ENCODE measurements at regions not wholly inside any gene's neighbourhood (a gene's known extent, or its start where the extent isn't known, plus 50 kb on each side); places are given as distances from the start of the nearest gene placed in this dataset.
"Not testable (repeated sequence)": the region's sequence is repeated elsewhere in the genome, so short reads cannot be mapped to it uniquely, and the experiment has no call there.

- no peak overlapping the region for H3K27ac Mint-ChIP-seq
- peaks cover 22% of the 10 kb centered on the region for H3K9me3 Mint-ChIP-seq
- H3K36me3 Mint-ChIP-seq (ENCODE audit: low read depth), result peaks cover 16% of the 10 kb centered on the region
- no peaks in the 10 kb centered on the region for H3K27me3 Mint-ChIP-seq
- DNase-seq (no peak), ATAC-seq (no peak)
- H3K4me1 Mint-ChIP-seq, result no peaks in the 10 kb centered on the region
- no peak overlapping the region for H3K4me3 Mint-ChIP-seq
These were observed 75.3 kb upstream of the ZC3H15 start for GRCh38 chr2:186410802-186411201.

- no peaks in the 10 kb centered on the region for H3K27me3 Mint-ChIP-seq
- peaks cover 11% of the 10 kb centered on the region for H3K36me3 Mint-ChIP-seq (ENCODE audit: low read depth)
- H3K9me3 Mint-ChIP-seq, result no peaks in the 10 kb centered on the region
- H3K4me1 Mint-ChIP-seq, result peaks cover 10% of the 10 kb centered on the region
- no peak overlapping the region for H3K27ac Mint-ChIP-seq
- no peak for ATAC-seq
- H3K4me3 Mint-ChIP-seq, result no peak overlapping the region
- DNase-seq, result no peak
These were observed 63.8 kb upstream of the ZC3H15 start for GRCh38 chr2:186422226-186422625.

- ATAC-seq (no peak), DNase-seq (no peak)
- Mint-ChIP-seq H3K36me3 (ENCODE audit: low read depth) (peaks cover 5% of the 10 kb centered on the region), H3K4me3 (no peak overlapping the region), H3K27ac (no peak overlapping the region), H3K4me1 (peaks cover 10% of the 10 kb centered on the region), H3K27me3 (no peaks in the 10 kb centered on the region), H3K9me3 (no peaks in the 10 kb centered on the region)
These were observed 62.6 kb upstream of the ZC3H15 start for GRCh38 chr2:186423481-186423880.

GRCh38 chr2:186424265-186424664 is 61.8 kb upstream of the ZC3H15 start:
- Mint-ChIP-seq H3K27ac (no peak overlapping the region), H3K36me3 (ENCODE audit: low read depth) (no peaks in the 10 kb centered on the region), H3K4me3 (no peak overlapping the region), H3K9me3 (no peaks in the 10 kb centered on the region), H3K27me3 (no peaks in the 10 kb centered on the region), H3K4me1 (peaks cover 10% of the 10 kb centered on the region)
- DNase-seq (no peak), ATAC-seq (no peak)

DNA sequence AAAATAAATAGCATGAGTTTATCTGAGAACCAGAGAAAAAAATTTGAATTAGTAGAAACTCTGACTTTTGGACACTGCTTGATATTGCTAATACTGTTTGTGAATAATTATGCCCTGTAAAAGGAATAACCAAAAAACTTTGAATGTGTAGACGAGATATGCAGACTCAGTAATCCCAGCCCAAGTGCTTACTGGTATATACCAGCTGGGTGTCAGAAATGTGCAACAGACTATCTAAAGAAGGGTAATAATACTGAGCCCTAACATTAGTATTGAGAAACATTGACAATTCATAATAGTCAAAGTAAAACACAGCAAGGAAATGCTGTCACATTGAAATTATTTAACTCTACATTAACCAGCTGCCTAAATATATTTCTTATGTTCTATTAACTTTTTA is 60.5 kb upstream of the ZC3H15 start:
- no peak overlapping the region for H3K27ac Mint-ChIP-seq
- DNase-seq, result no peak

DNA sequence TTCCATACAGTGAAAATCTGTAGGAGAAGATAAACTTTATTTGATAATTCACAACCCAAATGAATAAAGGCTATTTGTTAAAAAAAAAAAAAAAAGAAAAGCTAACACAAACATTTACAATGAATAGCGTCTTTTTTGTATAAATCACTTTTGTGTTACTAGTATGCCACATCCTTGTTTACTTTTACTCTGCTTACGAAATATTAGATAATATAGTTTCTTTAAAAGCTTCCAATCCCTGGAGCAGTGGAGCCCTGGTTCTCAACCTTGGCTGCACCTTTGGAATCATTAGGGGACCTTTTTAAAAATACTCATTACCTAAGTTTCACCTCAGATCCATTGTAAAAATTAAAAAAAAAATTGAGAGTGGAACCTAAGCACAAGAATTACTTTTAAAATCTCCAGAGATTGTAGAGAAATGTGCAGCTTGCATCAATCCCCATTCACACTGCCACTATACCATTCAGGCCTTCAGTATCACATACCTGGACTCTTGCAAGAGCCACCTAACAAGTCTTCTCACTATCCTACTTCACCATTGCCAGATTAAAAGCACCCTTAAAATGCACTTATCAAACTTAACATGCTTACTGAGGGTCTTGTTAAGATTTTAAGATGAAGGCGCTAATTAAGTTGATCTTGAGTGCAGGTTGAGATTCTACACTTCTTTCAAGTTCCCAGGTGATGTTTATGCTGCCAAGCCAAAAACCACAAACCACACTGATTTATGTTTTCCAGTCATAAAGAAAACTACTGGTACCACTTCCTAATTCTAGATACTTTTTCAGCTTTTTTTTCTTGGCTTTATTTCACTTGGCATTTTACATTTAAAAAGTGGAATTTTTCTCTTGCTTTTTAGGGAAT is 59.7 kb upstream of the ZC3H15 start:
- no peak overlapping the region for H3K27ac Mint-ChIP-seq
- no peak for ATAC-seq

More for the DNA sequence above, 60.5 kb upstream of the ZC3H15 start:
- Mint-ChIP-seq H3K4me1 (peaks cover 8% of the 10 kb centered on the region), H3K9me3 (no peaks in the 10 kb centered on the region), H3K27me3 (no peaks in the 10 kb centered on the region), H3K4me3 (no peak overlapping the region), H3K36me3 (ENCODE audit: low read depth) (no peaks in the 10 kb centered on the region)
- no peak for ATAC-seq

GRCh38 chr2:186427017-186427350 is 59.1 kb upstream of the ZC3H15 start:
- H3K27me3 Mint-ChIP-seq; H3K27ac Mint-ChIP-seq; ATAC-seq; H3K36me3 Mint-ChIP-seq (ENCODE audit: low read depth); H3K9me3 Mint-ChIP-seq; H3K4me3 Mint-ChIP-seq; DNase-seq; H3K4me1 Mint-ChIP-seq: not testable (repeated sequence)

More for the DNA sequence above, 59.7 kb upstream of the ZC3H15 start:
- DNase-seq, result no peak
- no peaks in the 10 kb centered on the region for H3K36me3 Mint-ChIP-seq (ENCODE audit: low read depth)
- peaks cover 8% of the 10 kb centered on the region for H3K4me1 Mint-ChIP-seq
- no peaks in the 10 kb centered on the region for H3K27me3 Mint-ChIP-seq
- H3K9me3 Mint-ChIP-seq, result no peaks in the 10 kb centered on the region
- H3K4me3 Mint-ChIP-seq, result no peak overlapping the region

DNA sequence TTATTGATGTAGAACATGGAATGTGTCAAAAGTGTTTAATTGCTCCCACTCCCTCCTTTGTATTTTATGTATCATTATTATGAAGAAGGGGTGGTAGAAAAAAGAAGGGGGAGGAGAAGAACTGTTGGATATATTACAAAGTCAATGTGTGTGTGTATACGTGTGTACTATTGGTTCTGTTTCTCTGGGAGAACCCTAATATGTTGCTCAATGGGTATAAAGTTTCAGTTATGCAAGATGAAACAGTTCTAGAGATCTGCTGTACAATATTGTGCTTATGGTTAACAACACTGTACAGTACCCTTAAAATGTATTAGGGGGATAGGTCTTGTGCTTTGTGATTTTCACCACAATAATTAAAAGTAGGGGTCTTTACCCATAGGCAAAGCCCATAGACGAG is 58.1 kb upstream of the ZC3H15 start:
- H3K4me3 Mint-ChIP-seq, result no peak overlapping the region
- H3K4me1 Mint-ChIP-seq, result peaks cover 8% of the 10 kb centered on the region
- no peaks in the 10 kb centered on the region for H3K36me3 Mint-ChIP-seq (ENCODE audit: low read depth)
- no peaks in the 10 kb centered on the region for H3K27me3 Mint-ChIP-seq
- no peak for ATAC-seq
- no peaks in the 10 kb centered on the region for H3K9me3 Mint-ChIP-seq
- DNase-seq, result no peak
- H3K27ac Mint-ChIP-seq, result no peak overlapping the region

DNA sequence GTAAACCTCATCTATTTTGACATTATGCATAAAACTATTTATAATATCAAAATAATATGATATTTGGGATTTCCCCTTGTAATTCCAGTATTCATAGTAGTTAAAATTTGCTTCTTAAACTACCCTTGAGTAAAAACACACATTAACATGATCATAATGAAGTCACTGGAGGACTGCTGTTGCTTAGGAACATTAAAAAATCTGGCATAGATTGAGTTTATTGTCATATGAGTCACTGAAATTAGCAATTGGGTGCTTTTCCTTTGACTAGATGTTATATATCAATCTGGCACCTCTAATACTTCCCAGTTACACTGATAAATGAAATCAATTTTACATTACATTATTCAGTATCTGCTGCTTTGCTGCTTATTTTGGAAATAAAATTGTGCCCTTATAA is 57.0 kb upstream of the ZC3H15 start:
- DNase-seq, result no peak
- Mint-ChIP-seq H3K9me3 (no peaks in the 10 kb centered on the region), H3K4me1 (peaks cover 8% of the 10 kb centered on the region), H3K27me3 (no peaks in the 10 kb centered on the region), H3K36me3 (ENCODE audit: low read depth) (peaks cover 2% of the 10 kb centered on the region), H3K4me3 (no peak overlapping the region), H3K27ac (no peak overlapping the region)
- no peak for ATAC-seq

- Mint-ChIP-seq H3K27ac (no peak overlapping the region), H3K27me3 (no peaks in the 10 kb centered on the region), H3K36me3 (ENCODE audit: low read depth) (peaks cover 8% of the 10 kb centered on the region), H3K9me3 (no peaks in the 10 kb centered on the region), H3K4me1 (peaks cover 7% of the 10 kb centered on the region), H3K4me3 (no peak overlapping the region)
- ATAC-seq, result no peak
- no peak for DNase-seq
These were observed 54.8 kb upstream of the ZC3H15 start for GRCh38 chr2:186431306-186431705.

DNA sequence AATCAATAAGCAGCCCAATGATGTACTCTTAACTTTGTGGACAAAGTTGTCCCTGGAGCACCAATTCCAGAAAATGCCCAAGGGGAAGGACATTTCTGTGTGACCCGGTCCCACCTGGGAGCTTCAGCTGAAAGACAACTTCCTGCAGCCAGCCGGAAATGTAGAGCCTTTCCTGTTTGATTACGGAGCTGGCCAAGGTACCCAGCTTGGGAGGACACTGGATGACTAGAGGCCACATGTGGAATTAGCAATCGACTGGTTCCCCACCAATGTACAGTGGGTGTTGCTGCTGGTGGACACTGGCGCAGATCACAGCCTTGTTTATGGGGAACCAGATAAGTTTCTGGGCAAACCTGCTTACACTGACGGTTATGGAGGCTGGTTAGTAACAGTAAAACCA is 53.0 kb upstream of the ZC3H15 start:
- ATAC-seq, result no peak
- Mint-ChIP-seq H3K27ac (no peak overlapping the region), H3K27me3 (no peaks in the 10 kb centered on the region)

GRCh38 chr2:186433777-186434432 is 52.2 kb upstream of the ZC3H15 start:
- H3K27me3 Mint-ChIP-seq, result no peaks in the 10 kb centered on the region
- no peak overlapping the region for H3K4me3 Mint-ChIP-seq
- no peaks in the 10 kb centered on the region for H3K9me3 Mint-ChIP-seq
- no peak for ATAC-seq
- no peak overlapping the region for H3K27ac Mint-ChIP-seq
- H3K4me1 Mint-ChIP-seq, result no peaks in the 10 kb centered on the region
- H3K36me3 Mint-ChIP-seq (ENCODE audit: low read depth), result peaks cover 17% of the 10 kb centered on the region
- DNase-seq, result no peak

More for the DNA sequence above, 53.0 kb upstream of the ZC3H15 start:
- Mint-ChIP-seq H3K4me3 (no peak overlapping the region), H3K4me1 (no peaks in the 10 kb centered on the region), H3K9me3 (no peaks in the 10 kb centered on the region), H3K36me3 (ENCODE audit: low read depth) (peaks cover 16% of the 10 kb centered on the region)
- no peak for DNase-seq

Data from activated naive CD8-positive, alpha-beta T cell treated with anti-CD3 and anti-CD28 coated beads, Interleukin-2, amount 50 U/mL, for 24 hours (primary cell).